PFSK-1 (cell line): ENCODE measurements at regions not wholly inside any gene's neighbourhood (a gene's known extent, or its start where the extent isn't known, plus 50 kb on each side); places are given as distances from the start of the nearest gene placed in this dataset.

Experiments
- FOXP2 ChIP-seq: optimal IDR thresholded peaks from 2 replicates; pipeline ENCODE3; 2011; ENCODE audit warnings: borderline replicate concordance, control low read depth, inconsistent platforms; ENCODE audit not compliant: insufficient read depth; ENCODE audit errors: extremely low read length, extremely low read depth
- POLR2AphosphoS5 ChIP-seq: IDR thresholded peaks from 2 replicates; pipeline ENCODE4 v1.6.1; 2012; ENCODE audit warnings: low read depth, mild to moderate bottlenecking, control low read depth, low read length, moderate library complexity
- REST ChIP-seq, 2 experiments: IDR thresholded peaks; 2 replicates each; pipeline versions ENCODE4 v1.6.1 to v1.8.0; 2011 to 2012; ENCODE audit warnings: low read depth in 2 of 2, low read length in 2 of 2, control low read depth in 1 of 2, inconsistent platforms in 1 of 2, mild to moderate bottlenecking in 1 of 2, moderate library complexity in 1 of 2; ENCODE audit not compliant: insufficient read depth in 1 of 2
- SIN3A ChIP-seq: IDR thresholded peaks from 2 replicates; pipeline ENCODE4 v1.6.1; 2012; ENCODE audit warnings: mild to moderate bottlenecking, low read length, moderate library complexity, borderline replicate concordance; ENCODE audit not compliant: insufficient read depth
- TAF1 ChIP-seq: IDR thresholded peaks from 2 replicates; pipeline ENCODE4 v1.6.1; 2012; ENCODE audit warnings: low read length, control low read depth, borderline replicate concordance; ENCODE audit not compliant: insufficient read depth

GRCh38 chr4:180622254-180622653 is 1620.9 kb upstream of the TENM3 start:
- TF ChIP-seq POLR2AphosphoS5, result no peak
- no peak for TF ChIP-seq TAF1
- TF ChIP-seq FOXP2, result no peak
- TF ChIP-seq SIN3A, result no peak
- TF ChIP-seq REST (IDR thresholded peaks at IDR 0.05; ENCODE audit: insufficient read depth in 1 of 2, low read depth in 2 of 2, low read length in 2 of 2), result no peak
